ENCODE measurements at regions not wholly inside any gene's neighbourhood (a gene's known extent, or its start where the extent isn't known, plus 50 kb on each side); places are given as distances from the start of the nearest gene placed in this dataset.

DNA sequence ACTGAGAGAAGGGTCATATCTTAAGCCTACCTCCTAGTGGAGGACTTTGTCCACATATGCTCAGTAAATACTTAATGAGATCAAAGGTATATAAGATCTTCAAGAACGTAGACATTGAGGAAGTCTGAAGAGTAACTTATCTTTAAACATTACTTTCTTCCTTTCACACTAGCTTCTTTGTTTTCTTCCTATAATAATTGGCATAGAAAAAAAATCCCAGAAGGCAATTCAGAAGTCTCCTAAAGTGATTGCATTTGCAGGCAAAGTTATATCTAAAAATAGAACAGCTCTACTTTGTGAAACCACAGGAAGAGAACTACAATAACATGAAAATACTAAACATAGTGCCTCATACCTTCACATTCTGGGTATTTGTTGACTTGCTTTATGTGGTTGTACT lies 150.4 kb downstream of the PPP1R3A start:
- Histone ChIP-seq H3K9me3 (ENCODE audit: low read length) (no peaks in the 10 kb centered on the region), H3K79me2 (replicated peaks; ENCODE audit: insufficient read depth, low read length) (no peaks in the 10 kb centered on the region), H3K27me3 (ENCODE audit: insufficient read depth, low read depth, low read length) (no peaks in the 10 kb centered on the region), H3K9me2 (ENCODE audit: insufficient read depth, low read length) (no peaks in the 10 kb centered on the region), H4K20me1 (ENCODE audit: insufficient read depth) (no peaks in the 10 kb centered on the region), H3K4me2 (ENCODE audit: low read length) (no peak overlapping the region), H3F3A (ENCODE audit: insufficient read depth, low read length, poor library complexity, severe bottlenecking) (no peaks in the 10 kb centered on the region), H3K9ac (ENCODE audit: low read length) (no peak overlapping the region), H3K36me3 (ENCODE audit: insufficient read depth, low read length) (no peaks in the 10 kb centered on the region), H3K27ac (ENCODE audit: low read length) (no peak overlapping the region), H3K4me3 (ENCODE audit: low read length) (no peak overlapping the region), H2AFZ (ENCODE audit: low read depth, low read length) (no peak overlapping the region)
- no peak for TF ChIP-seq CTCF (IDR thresholded peaks at IDR 0.05; ENCODE audit: poor library complexity, severe bottlenecking)

DNA sequence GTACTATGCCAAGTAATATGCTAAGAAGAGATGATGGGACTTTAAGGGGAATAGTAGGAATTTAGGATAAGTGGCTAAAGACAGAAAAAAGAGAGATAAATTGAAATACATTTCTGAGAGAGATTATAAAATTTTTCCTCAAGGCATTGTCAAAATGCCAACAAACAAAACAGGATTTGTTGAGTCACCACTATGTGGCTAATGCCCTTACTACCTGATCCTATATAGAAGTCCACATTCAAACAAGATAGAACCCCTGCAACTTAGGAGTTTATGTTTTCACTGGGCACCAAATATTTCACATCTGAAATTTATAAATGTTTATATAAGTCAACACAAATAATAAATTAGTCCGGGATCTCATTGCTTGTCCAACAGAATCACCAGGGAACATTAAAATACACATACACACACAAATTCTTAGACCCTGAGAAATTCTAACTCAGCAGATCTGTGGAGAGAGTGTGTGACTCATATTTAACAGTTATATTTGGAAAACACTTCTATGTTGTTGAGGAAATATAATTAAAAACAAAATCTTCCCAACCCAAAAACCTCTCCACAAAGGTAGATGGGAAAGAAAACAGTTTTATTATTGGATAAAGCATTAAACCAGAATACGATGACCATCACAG lies 154.3 kb downstream of the PPP1R3A start:
- no peaks in the 10 kb centered on the region for H3K36me3 ChIP-seq (ENCODE audit: insufficient read depth, low read length)
- no peaks in the 10 kb centered on the region for H3F3A ChIP-seq (ENCODE audit: insufficient read depth, low read length, poor library complexity, severe bottlenecking)
- H3K9me2 ChIP-seq (ENCODE audit: insufficient read depth, low read length): no peaks in the 10 kb centered on the region
- no peak overlapping the region for H3K9ac ChIP-seq (ENCODE audit: low read length)
- no peak overlapping the region for H2AFZ ChIP-seq (ENCODE audit: low read depth, low read length)
- H4K20me1 ChIP-seq (ENCODE audit: insufficient read depth): no peaks in the 10 kb centered on the region
- H3K4me3 ChIP-seq (ENCODE audit: low read length): no peak overlapping the region
- H3K27me3 ChIP-seq (ENCODE audit: insufficient read depth, low read depth, low read length): no peaks in the 10 kb centered on the region
- TF ChIP-seq CTCF (IDR thresholded peaks at IDR 0.05; ENCODE audit: poor library complexity, severe bottlenecking): no peak
- no peak for TF ChIP-seq MXI1 (conservative IDR thresholded peaks at IDR 0.05; ENCODE audit: poor library complexity, severe bottlenecking)
- TF ChIP-seq TAF1 (IDR thresholded peaks at IDR 0.05; ENCODE audit: low read depth): no peak
- no peak for TF ChIP-seq RAD21 (conservative IDR thresholded peaks at IDR 0.05)
- no peak for TF ChIP-seq SMC3 (conservative IDR thresholded peaks at IDR 0.05; ENCODE audit: poor library complexity)
- TF ChIP-seq EP300 (conservative IDR thresholded peaks at IDR 0.05; ENCODE audit: poor library complexity, severe bottlenecking): no peak
- TF ChIP-seq POLR2AphosphoS5 (IDR thresholded peaks at IDR 0.05): no peak
- TF ChIP-seq, protein P1, sequence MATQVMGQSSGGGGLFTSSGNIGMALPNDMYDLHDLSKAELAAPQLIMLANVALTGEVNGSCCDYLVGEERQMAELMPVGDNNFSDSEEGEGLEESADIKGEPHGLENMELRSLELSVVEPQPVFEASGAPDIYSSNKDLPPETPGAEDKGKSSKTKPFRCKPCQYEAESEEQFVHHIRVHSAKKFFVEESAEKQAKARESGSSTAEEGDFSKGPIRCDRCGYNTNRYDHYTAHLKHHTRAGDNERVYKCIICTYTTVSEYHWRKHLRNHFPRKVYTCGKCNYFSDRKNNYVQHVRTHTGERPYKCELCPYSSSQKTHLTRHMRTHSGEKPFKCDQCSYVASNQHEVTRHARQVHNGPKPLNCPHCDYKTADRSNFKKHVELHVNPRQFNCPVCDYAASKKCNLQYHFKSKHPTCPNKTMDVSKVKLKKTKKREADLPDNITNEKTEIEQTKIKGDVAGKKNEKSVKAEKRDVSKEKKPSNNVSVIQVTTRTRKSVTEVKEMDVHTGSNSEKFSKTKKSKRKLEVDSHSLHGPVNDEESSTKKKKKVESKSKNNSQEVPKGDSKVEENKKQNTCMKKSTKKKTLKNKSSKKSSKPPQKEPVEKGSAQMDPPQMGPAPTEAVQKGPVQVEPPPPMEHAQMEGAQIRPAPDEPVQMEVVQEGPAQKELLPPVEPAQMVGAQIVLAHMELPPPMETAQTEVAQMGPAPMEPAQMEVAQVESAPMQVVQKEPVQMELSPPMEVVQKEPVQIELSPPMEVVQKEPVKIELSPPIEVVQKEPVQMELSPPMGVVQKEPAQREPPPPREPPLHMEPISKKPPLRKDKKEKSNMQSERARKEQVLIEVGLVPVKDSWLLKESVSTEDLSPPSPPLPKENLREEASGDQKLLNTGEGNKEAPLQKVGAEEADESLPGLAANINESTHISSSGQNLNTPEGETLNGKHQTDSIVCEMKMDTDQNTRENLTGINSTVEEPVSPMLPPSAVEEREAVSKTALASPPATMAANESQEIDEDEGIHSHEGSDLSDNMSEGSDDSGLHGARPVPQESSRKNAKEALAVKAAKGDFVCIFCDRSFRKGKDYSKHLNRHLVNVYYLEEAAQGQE (IDR thresholded peaks at IDR 0.05; ENCODE audit: borderline replicate concordance): no peak
- no peak for TF ChIP-seq EZH2 (IDR thresholded peaks at IDR 0.05; ENCODE audit: borderline replicate concordance, insufficient read depth, low read length, poor library complexity, severe bottlenecking)
- H3K9me3 ChIP-seq (ENCODE audit: low read length): no peaks in the 10 kb centered on the region
- H3K79me2 ChIP-seq (replicated peaks; ENCODE audit: insufficient read depth, low read length): no peaks in the 10 kb centered on the region
- no peak overlapping the region for H3K27ac ChIP-seq (ENCODE audit: low read length)
- no peak overlapping the region for H3K4me2 ChIP-seq (ENCODE audit: low read length)
